HG03442 (cell line): ENCODE measurements at regions not wholly inside any gene's neighbourhood (a gene's known extent, or its start where the extent isn't known, plus 50 kb on each side); places are given as distances from the start of the nearest gene placed in this dataset.
"Not testable (repeated sequence)": the region's sequence is repeated elsewhere in the genome, so short reads cannot be mapped to it uniquely, and the experiment has no call there.

Source experiments
- ATAC-seq: cut with Tn5 transposase; IDR thresholded peaks from one replicate; pipeline ENCODE4 v1.9.1; 2021; ENCODE audit warnings: mild to moderate bottlenecking, moderate library complexity; ENCODE audit not compliant: unreplicated experiment

DNA sequence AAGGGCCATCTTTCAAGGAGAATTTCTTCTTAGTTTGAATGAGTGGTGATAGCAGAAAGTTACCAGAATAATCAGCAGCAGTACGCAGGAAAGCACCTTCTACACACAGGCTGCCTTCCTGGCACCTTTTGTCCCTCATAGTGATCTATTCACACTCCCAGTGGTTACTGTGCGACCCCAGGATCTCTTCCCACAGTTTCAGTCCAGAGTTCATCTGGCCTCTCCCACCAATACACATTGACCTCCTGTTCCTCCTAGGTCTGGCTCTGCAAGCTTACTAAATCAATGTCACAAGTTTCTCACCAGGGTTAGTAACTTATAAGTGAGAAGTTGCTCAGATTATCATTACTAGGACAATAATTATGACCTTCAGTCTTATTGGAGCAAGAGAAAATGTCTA is 99.1 kb upstream of the PIK3R1 start:
- no peak for ATAC-seq

GRCh38 chr5:68115584-68115983 is 100.0 kb upstream of the PIK3R1 start:
- no peak for ATAC-seq

DNA sequence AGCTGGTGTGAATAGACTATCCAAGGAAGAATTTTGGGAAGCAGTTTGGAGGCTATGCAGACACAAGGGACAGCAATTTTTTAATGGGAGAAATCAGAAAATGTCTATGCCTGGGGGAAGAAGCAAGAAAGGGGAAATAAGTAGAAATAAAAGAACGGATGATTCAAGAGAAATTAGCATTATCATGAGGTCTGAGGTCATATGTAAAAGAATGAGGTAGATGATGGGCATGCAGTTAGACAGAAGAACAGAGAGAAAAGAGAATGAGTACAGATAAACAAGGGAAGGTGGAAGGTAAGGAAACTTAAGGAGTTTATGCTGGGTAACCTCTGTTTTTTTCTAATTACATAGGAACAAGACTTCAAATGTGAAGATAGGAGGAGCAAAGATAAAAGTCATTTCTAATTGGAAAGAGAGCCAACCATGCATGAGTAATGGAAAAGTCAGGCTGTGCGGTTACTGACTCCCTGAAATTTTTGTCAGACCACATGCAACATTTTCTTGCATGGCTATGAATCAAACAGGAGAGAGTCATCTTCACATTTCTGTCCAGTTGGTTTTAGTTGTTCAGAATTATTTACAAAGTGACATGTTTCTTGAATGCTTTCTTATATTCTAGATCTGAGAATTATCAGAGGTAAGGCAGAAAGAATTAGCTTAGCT is 101.0 kb upstream of the PIK3R1 start:
- ATAC-seq, result no peak

GRCh38 chr5:68112658-68113057 is 102.9 kb upstream of the PIK3R1 start:
- ATAC-seq, result no peak

- ATAC-seq, result no peak
These were observed 104.7 kb upstream of the PIK3R1 start for GRCh38 chr5:68110894-68111293.

DNA sequence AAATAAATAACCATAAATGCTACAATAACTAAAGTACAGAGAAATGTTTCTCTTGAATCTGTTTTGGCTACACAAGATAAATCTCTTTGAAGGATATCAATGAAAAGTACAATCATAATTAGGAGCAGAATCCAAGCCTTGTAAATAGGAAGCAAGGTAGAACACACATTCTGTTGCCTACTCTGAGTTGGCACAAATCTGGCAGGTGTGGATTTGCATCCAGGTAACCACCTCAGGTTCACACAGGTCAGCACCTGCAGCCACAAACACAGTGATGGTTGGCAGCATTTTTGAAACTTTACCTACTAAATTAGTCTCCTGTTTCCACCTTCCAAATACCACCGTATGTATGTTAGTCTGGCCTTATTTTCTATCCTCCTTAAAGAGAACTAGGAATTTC is 105.3 kb upstream of the PIK3R1 start:
- ATAC-seq, result no peak

DNA sequence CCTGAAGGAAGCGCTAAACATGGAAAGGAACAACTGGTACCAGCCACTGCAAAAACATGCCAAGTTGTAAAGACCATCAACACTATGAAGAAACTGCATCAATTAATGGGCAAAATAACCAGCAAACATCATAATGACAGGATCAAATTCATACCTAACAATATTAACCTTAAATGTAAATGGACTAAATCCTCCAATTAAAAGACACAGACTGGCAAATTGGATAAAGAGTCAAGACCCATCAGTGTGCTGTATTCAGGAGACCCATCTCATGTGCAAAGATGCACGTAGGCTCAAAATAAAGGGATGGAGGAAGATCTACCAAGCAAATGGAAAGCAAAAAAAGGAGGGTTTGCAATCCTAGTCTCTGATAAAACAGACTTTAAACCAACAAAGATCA is 111.3 kb upstream of the PIK3R1 start:
- not testable (repeated sequence) for ATAC-seq

DNA sequence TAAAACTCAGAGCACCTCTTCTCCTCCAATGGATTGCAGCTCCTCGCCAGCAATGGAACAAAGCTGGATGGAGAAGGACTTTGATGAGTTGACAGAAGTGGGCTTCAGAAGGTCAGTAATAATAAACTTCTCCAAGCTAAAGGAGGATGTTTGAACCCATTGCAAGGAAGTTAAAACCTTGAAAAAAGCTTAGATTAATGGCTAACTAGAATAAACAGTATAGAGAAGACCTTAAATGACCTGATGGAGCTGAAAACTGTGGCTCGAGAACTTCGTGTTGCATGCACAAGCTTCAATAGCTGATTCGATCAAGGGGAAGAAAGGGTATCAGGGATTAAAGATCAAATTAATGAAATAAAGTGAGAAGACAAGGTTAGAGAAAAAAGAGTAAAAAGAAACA is 112.3 kb upstream of the PIK3R1 start:
- not testable (repeated sequence) for ATAC-seq

DNA sequence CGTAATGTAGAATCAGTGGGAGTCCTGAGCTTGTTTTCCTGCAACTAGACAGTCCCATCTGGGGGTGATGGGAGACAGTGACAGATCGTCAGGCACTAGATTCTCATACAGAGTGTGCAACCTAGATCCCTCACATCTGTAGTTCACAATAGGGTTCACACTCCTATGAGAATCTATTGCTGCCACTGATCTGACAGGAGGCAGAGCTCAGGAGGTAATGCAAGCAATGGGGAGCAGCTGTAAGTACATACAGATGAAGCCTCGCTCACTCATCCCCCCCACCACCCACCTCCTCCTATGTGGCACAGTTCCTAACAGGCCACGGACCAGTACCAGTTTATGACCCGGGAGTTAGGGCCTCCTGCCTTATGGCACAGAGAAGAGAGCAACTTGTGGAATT is 116.2 kb upstream of the PIK3R1 start:
- ATAC-seq, result no peak

DNA sequence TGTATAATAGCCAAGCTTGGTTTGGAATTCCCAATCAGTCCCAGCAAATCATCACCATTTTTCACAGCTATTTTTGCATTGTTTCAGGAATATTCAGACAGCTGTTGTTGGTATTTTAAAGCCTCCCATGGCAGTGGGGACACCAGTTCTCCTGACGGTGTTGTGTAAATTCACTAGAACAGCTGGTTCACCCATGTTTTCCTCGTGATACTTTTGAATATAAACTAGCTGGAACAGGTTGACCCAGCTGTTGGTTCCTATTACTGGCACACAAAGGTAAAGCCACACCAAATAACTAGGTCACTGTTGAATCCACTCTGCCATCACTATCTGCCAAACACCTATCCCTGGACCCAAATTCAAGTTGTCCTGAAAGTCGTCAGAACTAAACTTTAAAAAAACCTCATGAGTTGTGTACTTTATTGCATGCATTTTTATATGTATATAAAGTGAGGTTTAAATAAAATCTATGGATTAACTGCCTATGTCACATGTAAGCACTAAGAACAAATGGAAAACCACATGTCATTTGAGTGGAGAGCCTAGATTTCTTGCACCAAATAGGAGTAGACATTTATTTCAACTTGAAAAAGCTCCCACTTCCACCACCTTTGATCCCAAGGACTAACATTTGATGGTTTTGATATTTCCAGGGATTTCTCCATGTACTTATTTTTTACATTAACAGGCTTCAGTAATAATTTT is 121.9 kb upstream of the PIK3R1 start:
- no peak for ATAC-seq

DNA sequence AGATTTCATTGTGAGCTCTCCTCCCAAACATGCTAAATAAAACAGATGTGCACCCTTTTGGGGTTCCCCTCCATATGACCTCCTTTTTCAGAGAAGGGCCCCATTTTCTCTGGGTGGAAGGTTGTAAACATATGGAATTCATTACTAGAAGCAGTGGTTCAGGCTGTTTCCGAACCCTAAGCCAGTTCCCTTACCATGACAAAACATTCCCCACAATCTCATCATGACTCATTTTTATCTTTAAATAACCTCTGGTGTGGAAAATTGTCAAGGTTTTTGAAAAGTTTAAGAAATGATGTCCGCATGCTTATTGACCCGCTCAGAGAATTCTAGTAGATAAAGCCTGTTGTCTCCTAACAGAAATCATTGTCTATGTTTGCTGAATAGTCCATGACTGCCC is 127.3 kb upstream of the PIK3R1 start:
- ATAC-seq, result no peak

GRCh38 chr5:68087866-68088265 is 127.7 kb upstream of the PIK3R1 start:
- ATAC-seq, result no peak

DNA sequence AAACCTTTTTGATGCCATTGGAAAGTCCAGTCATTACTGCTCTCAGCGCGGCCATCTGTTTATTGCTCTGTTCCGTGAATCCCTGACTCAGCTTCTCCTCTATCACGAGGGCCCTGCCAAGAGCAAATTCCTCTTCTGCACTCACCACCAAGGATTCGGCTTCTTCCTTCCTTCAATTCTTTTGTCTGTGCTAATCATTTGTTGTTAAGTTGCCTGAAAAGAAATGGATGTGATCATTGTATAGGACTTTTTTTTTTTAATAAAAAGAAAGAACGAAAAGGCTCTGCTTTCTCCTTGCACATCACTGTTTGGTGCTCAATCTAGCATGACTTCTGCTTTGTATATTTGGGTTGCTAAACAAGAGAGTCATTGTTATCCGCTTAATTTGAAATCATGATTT is 128.7 kb upstream of the PIK3R1 start:
- ATAC-seq, result no peak

- no peak for ATAC-seq
These were observed 129.1 kb upstream of the PIK3R1 start for GRCh38 chr5:68086439-68086838.

GRCh38 chr5:68084396-68084795 is 131.2 kb upstream of the PIK3R1 start:
- ATAC-seq, result no peak

GRCh38 chr5:68080282-68081050 is 135.1 kb upstream of the PIK3R1 start:
- no peak for ATAC-seq

DNA sequence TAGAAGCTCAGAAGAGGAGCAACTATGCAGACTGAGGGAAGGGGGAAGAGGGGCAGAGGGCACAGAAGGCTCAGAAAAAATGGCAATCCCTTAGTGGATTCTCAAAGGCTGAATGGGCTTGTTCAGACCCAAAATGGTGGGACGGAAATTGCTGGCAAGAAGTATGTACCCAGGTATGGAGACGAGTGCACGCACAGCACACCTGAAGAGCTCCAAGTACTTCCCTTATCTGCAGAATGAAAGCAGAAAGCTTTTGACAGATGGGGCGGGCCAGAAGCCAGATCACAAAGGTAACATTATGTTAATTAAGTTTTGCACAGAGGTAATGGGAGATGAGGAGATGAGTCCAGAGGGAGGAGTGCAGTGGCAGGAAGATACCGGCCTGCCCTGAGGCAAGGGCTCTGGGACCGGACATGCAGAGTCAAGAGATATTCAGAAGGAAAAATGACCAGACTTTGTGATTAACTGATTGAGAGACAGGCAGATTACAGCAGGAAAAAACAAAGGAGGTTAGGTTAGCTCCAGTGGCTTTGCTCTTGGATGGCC is 138.1 kb upstream of the PIK3R1 start:
- ATAC-seq, result no peak

DNA sequence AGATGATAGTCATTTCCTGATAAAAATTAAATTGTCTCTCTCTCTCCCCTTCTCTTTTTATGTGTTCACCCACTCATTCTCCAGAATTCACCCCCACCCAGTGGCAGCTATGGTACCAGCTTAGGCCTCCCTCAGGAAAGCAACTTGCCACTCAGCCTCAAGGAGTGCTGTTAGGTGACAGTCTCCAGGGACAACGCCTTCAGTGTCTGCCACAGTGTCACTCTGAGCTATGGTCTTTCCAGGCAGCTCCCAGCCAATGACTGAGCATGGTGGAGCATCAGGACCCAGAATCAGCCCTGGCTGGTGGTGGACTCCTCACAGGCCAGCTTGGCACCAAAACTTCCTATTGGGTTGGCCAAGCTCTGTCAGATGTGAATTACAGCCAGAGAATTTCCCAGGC is 140.9 kb upstream of the PIK3R1 start:
- ATAC-seq, result no peak

DNA sequence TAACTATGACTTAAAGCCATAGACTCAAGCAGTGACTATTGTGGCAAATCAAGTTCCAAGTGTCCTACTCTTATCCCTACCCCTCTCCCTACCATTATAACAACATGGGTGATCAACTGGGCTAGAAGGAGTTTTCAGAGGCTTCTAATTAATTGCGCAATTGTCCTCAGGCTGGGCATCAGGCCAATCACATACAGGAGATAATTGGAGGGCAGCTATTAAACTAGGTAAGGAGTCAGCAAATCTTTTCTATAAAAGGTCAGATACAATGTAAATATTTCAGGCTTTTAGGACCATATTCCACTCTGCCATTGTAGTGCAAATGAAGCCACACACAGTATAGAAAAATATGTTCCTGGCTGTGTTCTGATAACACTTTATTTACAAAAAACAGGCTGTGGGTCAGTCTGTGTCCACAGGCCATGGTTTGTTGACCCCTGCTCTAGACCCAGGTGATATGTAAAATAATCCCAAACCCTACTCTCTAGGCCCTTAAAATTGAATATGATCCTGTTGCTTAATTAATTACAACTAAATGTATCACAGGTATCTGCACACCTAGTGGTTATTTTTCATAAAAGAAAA is 141.4 kb upstream of the PIK3R1 start:
- no peak for ATAC-seq

GRCh38 chr5:68071736-68072135 is 143.8 kb upstream of the PIK3R1 start:
- no peak for ATAC-seq

DNA sequence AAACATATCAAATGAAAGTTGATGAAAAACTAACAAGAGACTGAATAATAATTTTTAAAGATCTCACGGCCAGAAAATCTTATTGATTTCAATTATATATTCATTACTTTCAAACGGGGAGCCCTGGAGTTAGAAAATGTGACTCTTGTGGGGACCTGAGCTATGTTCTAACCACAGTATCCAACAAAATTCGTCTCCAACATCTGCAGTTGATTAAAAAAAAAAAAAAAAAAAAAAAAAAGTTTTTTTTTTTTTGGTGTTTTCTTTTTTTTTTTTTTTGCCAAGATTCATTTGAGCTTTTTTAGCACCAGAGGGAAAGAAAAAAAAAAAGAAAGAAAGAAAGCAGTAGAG is 144.3 kb upstream of the PIK3R1 start:
- ATAC-seq, result no peak
